HuH-7.5 (cell line): ENCODE measurements at regions not wholly inside any gene's neighbourhood (a gene's known extent, or its start where the extent isn't known, plus 50 kb on each side); places are given as distances from the start of the nearest gene placed in this dataset.

Experiments
- DNase-seq: peaks from one replicate; pipeline ENCODE4 v3.0.0; 2011; ENCODE audit warnings: low spot score

DNA sequence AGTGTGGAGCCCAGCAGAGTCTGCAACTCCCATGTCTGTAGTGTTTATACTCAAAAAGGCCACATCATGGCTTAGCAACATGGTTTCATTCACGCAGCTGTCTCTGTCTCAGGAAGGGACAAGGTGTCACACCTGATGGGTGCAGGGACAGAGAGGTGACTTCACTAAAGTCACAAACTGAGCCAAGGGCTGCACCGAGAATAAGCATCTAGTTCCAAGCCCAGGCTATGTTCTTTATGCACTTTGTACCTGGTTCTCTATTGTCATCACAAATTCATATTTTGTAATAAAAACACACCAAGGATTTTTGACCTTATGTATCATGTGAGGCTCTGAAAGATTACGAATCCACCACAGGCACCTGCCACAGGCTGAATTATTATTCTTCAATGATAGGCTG lies 64.9 kb upstream of the STK32A start:
- DNase-seq: no peak

DNA sequence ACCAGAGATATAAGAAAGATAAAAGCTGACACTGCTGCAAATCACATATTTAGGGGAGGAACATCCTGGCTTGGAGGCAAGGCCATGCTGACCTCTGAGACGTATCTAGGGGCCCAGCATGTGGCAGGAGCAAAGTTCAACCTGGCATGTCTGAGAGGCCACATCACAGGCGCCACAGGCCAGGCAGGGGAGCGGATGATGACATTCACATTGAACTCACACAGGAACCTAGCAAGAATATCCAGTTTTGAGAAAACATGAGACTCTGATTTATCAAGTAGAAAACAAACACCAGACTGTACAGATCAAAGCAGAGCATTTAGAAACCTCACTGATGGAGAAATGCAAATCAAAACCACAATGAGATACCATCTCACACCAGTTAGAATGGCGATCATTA lies 64.2 kb upstream of the STK32A start:
- peak; percentile 7 for DNase-seq

DNA sequence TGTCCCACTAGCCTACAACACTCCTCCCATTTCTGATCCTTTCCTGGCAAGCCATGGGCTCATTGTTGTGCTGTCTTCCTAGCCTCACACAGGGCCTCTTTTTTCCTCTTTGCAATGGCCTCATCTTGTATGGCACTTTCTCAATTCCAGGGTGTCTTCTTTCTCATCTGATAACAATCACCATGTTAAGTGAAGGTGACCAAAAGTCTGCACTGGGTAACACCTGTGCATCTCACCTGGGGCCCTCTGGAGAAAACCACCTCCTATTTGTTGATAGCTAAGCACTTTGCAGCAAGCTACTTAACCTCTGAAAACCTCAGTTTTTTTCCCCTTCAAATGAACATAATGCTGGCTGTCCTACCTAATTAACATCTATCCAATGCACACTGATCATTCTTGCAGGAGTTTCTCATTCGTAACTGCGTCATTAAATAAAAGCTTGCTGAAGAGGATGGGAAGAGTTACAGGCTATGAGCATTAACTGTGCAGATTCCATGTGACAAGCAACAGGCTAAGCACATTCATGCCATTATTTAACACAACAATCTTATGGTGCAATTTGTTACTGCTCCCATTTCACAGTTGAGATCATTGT lies 60.1 kb upstream of the STK32A start:
- no peak for DNase-seq

DNA sequence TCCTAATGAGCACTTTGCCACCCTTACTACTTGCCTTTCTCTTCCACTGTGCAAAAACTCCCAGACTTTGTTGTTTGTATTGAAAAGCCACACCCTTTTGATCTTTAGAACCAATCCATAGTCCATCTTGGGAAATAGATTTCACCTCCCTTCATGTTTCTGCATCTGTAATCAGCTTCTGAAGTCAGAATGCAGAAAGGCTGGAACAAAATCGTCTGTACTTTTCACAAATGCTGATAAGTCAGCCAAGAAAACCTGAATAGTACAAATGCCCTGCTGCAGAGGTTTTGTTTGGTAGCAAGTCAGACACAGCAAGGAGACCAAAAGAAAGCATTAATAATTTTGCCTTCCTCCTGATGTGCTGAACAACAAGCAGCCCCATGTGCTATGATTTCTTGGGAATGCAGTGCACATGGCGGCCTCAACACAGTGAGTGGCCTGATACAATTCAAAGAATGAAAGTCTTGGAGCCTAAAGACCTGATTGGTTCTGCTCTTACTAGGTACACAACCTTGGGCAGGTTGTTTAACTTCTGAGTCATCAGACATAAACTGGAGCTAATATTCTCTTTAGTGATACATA lies 59.2 kb upstream of the STK32A start:
- DNase-seq: no peak

DNA sequence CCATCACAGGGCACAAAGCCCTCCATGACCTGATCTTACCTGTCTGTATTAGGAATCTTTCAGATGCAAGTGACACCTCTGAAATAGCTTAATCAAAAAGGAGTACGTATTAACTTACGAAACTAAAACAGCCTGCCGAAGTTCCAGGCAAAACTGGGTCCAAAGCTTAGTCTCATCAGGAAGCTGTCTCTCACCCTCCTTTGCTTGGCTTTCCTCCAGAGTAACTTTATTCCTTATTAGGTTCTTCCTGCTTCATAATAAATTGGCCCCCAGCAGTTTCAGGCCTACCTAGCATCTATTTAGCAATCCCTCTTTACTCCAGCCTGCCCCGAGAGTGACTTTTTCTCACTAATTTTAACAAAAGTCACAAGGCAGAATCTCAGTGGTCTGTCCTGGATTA lies 58.4 kb upstream of the STK32A start:
- no peak for DNase-seq

DNA sequence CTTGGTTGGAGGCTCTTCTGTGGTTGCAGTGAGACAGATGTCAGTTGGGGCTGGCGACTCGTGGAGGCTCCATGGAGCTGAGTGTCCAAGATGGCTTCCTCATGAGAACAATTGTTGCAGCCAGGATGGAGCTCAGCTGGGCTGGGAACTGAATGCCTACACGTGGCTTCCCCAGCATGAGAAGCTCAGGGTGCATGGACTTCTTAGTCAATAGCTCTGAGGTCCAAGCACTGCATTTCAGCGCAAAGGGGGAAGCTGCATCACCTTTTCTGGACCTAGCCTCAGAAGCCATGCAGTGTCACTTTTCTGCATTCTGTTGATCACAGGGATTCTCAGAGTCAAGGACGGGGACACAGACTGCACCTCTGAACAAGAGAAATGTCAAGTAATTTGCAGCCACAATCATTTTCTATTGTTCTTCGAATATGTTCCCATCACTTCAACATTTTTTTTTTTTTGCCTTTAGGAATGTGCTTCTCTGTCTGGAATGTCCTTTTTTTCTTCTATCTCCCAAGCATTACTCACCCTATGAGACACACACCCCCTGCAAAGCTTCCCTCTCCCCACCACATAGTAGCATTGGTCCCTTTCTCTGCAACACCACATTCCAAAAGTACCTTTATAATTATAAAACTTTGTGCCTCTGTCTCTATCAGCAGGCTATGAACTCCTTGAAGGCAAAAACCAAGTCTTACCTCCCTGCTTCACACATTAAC lies 57.5 kb upstream of the STK32A start:
- no peak for DNase-seq

DNA sequence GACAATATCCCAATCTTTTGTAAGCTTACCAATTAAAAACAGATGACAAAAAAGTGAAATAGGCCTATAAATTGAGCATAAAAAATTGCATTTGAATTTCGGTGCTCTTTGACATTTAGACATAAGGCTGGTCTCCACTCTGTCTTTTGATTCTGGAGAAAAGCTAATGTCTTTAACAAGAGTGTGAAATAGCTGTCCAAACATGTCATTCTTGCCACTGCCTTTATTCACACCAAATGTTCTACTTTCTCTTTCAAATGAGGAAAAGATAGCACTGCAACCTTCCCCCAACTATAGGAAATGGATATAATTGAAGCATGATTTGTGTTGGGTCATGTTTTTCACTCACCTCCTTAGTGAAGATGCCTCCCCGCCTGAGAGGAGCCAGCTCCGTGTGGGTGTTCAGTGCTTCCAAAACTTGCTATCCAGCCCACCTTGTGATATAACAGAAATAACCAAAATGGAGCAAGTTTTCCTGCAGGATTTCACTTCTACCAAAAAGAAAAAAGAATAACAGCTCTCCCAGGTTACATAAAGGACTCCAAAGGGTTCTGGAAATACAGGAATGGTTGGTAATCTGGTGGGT lies 55.2 kb upstream of the STK32A start:
- DNase-seq: no peak

DNA sequence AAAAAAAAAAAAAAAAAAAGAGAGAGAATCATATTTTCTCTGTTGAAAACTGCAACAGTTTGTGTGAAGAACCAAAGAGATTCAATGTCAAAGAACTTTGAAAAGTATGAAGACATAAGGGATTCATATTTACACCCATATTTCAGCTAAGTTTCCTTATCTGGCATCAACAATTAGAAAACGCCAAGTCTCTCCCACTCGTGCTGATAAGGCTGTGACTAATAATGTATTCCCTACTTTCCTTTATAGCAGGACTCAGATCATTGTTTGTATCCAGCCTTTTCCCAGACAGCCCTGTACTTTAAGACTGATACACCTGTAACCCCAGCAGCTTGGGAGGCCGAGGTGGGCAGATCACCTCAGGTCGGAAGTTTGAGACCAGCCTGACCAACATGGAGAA lies 54.1 kb upstream of the STK32A start:
- no peak for DNase-seq
